Hepatocyte (in vitro differentiated cells): ENCODE measurements at regions not wholly inside any gene's neighbourhood (a gene's known extent, or its start where the extent isn't known, plus 50 kb on each side); places are given as distances from the start of the nearest gene placed in this dataset.

Experiments
- DNase-seq: peaks from one replicate; pipeline ENCODE4 v3.0.0-alpha.2; 2016; ENCODE audit warnings: low spot score
- H2AFZ ChIP-seq: fragments of 200-600 bp; sonication (generic); 2 replicates; pipeline ENCODE4 v1.6.0; 2016; ENCODE audit warnings: antibody characterized with exemption, mild to moderate bottlenecking
- H3K27ac ChIP-seq: fragments of 200-600 bp; sonication (generic); 2 replicates; pipeline ENCODE4 v1.5.1; 2016; ENCODE audit warnings: mild to moderate bottlenecking
- H3K27me3 ChIP-seq: fragments of 200-600 bp; sonication (generic); 2 replicates; pipeline ENCODE4 v1.6.1; 2016
- H3K36me3 ChIP-seq: fragments of 200-600 bp; sonication (generic); replicated peaks from 2 replicates; pipeline ENCODE4 v1.5.1; 2016; ENCODE audit warnings: low read depth; ENCODE audit not compliant: insufficient read depth
- H3K4me1 ChIP-seq: fragments of 200-600 bp; sonication (generic); 2 replicates; pipeline ENCODE4 v1.5.1; 2016; ENCODE audit warnings: mild to moderate bottlenecking, moderate library complexity; ENCODE audit not compliant: insufficient read depth
- H3K4me2 ChIP-seq: fragments of 200-600 bp; sonication (generic); 2 replicates; pipeline ENCODE4 v1.6.0; 2016
- H3K4me3 ChIP-seq: fragments of 200-600 bp; sonication (generic); 2 replicates; pipeline ENCODE4 v1.5.1; 2016; ENCODE audit warnings: mild to moderate bottlenecking
- H3K79me2 ChIP-seq: fragments of 200-600 bp; sonication (generic); 2 replicates; pipeline ENCODE4 v1.6.0; 2017; ENCODE audit warnings: mild to moderate bottlenecking
- H3K9me2 ChIP-seq: fragments of 200-600 bp; sonication (generic); replicated peaks from 2 replicates; pipeline ENCODE4 v1.6.0; 2017; ENCODE audit warnings: mild to moderate bottlenecking; ENCODE audit not compliant: insufficient read depth
- H3K9me3 ChIP-seq: fragments of 200-600 bp; sonication (generic); 2 replicates; pipeline ENCODE4 v1.5.1; 2016; ENCODE audit warnings: low read depth, mild to moderate bottlenecking
- H4K20me1 ChIP-seq: fragments of 200-600 bp; sonication (generic); 2 replicates; pipeline ENCODE4 v1.6.0; 2016; ENCODE audit warnings: mild to moderate bottlenecking; ENCODE audit not compliant: insufficient read depth, poor library complexity, severe bottlenecking
- EZH2 ChIP-seq: fragments of 200-600 bp; sonication (generic); IDR thresholded peaks from 2 replicates; pipeline ENCODE4 v1.6.1; 2016; ENCODE audit warnings: antibody characterized with exemption, mild to moderate bottlenecking, borderline replicate concordance
- EZH2phosphoT487 ChIP-seq: fragments of 200-600 bp; sonication (generic); IDR thresholded peaks from one replicate; pipeline ENCODE4 v1.6.1; 2018; ENCODE audit warnings: antibody characterized with exemption, mild to moderate bottlenecking, low read depth, moderate library complexity; ENCODE audit not compliant: unreplicated experiment, severe bottlenecking
- WGBS: methylation state at CpG from one replicate; pipeline ENCODE4 v1.1.6; 2016; ENCODE audit warnings: low lambda C conversion rate; ENCODE audit errors: missing lambda C conversion rate; 5-methylcytosine and 5-hydroxymethylcytosine counted together
- TF ChIP-seq, protein P1 (sequence below): fragments of 200-600 bp; sonication (generic); IDR thresholded peaks from 2 replicates; pipeline ENCODE4 v1.5.1; 2016; ENCODE audit warnings: antibody characterized with exemption, mild to moderate bottlenecking; ENCODE audit not compliant: poor library complexity

DNA sequence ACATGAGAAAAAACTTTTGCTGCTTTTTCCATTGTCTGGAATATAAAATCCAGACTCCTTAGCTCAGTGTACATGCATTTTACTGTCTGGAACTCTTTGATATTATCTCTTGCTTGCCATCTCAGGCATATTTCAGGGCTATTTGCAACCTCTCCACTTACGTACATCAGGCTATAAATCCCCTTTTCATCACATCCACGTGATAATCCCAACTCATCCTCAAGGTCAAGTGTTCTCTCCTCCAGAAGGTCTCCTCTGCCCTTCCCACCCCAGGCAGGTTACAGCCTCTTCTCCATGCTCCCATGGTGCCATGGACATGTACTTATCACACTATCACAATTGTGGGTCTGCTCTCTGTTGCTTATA is 202.5 kb upstream of the RBMS1 start:
- 44% methylated on average over 2 of the region's 2 CpGs for WGBS
- no peaks in the 10 kb centered on the region for H3K9me3 ChIP-seq
- no peak for DNase-seq
- no peaks in the 10 kb centered on the region for H3K36me3 ChIP-seq
- no peaks in the 10 kb centered on the region for H3K27me3 ChIP-seq
- no peaks in the 10 kb centered on the region for H3K79me2 ChIP-seq
- no peak overlapping the region for H2AFZ ChIP-seq
- H3K4me3 ChIP-seq = no peak overlapping the region
- H3K9me2 ChIP-seq = no peaks in the 10 kb centered on the region
- TF ChIP-seq EZH2phosphoT487 = no peak
- TF ChIP-seq, protein P1, sequence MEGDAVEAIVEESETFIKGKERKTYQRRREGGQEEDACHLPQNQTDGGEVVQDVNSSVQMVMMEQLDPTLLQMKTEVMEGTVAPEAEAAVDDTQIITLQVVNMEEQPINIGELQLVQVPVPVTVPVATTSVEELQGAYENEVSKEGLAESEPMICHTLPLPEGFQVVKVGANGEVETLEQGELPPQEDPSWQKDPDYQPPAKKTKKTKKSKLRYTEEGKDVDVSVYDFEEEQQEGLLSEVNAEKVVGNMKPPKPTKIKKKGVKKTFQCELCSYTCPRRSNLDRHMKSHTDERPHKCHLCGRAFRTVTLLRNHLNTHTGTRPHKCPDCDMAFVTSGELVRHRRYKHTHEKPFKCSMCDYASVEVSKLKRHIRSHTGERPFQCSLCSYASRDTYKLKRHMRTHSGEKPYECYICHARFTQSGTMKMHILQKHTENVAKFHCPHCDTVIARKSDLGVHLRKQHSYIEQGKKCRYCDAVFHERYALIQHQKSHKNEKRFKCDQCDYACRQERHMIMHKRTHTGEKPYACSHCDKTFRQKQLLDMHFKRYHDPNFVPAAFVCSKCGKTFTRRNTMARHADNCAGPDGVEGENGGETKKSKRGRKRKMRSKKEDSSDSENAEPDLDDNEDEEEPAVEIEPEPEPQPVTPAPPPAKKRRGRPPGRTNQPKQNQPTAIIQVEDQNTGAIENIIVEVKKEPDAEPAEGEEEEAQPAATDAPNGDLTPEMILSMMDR = no peak
- TF ChIP-seq EZH2 = no peak
- H3K4me1 ChIP-seq = peaks cover 6% of the 10 kb centered on the region
- no peaks in the 10 kb centered on the region for H4K20me1 ChIP-seq
- no peak overlapping the region for H3K4me2 ChIP-seq
- H3K27ac ChIP-seq = no peak overlapping the region

DNA sequence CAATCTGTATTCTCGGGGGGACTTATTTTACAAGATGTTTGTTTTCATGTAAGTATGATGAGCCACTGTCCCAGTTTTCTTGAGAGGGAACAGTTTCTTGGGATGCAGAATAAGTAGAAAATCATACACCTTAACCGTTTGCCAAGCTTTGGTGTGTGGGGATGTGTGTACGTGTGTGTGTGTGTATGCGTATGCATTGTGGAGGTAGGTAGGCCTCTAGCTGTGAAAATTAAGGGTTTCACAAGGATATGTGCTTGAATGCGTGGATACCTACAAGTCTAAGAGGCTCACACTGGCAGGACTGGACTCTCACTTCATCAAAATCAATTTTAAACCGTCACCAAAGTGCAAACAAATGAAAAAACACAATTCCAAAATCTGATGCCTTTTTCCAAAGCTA is 204.2 kb upstream of the RBMS1 start:
- H3K27ac ChIP-seq = no peak overlapping the region
- no peak for DNase-seq
- H3K9me3 ChIP-seq = no peaks in the 10 kb centered on the region
- H3K27me3 ChIP-seq = no peaks in the 10 kb centered on the region
- no peaks in the 10 kb centered on the region for H3K36me3 ChIP-seq
- H2AFZ ChIP-seq = no peak overlapping the region
- H3K9me2 ChIP-seq = no peaks in the 10 kb centered on the region
- no peaks in the 10 kb centered on the region for H4K20me1 ChIP-seq
- H3K4me3 ChIP-seq = no peak overlapping the region
- 93% methylated on average over 6 of the region's 6 CpGs for WGBS
- TF ChIP-seq, protein P1 = no peak
- H3K4me1 ChIP-seq = peaks cover 6% of the 10 kb centered on the region
- no peak overlapping the region for H3K4me2 ChIP-seq
- H3K79me2 ChIP-seq = no peaks in the 10 kb centered on the region

DNA sequence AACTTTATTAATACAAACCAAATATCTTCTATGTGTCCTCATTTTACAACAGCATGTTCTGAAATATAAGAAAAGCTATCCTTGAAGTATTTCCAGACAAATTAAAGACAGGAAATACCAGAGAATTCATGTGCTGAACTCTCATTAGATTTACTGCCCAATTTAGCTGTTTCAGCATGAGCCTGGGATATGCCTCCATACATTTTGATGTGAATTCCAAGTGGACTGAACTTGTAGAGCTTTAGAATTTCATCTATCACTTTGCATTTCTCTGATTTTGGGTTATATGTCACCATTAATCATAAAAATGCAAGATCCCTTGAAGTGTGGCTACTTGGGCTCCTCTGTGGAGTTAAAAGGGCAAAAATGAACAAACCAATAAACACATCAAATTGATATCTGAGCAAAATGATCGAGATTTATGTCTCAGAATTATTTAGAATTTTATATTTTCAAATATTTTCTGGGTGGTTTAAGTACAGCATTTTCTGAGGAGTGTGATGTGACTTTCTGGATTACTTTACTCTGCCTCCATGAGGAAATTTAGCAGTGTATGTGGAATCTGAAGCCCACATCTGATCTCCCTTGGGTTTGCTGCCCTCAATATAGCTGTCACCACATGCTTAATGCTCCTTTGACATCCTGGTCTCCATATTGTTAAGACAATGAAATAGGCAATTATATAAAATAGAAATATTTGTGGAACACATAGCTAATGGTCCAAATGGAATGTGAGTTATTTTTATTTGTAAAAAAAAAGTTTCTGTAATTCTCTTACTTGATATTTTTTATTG is 206.6 kb upstream of the RBMS1 start:
- H3K79me2 ChIP-seq = no peaks in the 10 kb centered on the region
- H3K9me3 ChIP-seq = no peaks in the 10 kb centered on the region
- no peak overlapping the region for H3K27ac ChIP-seq
- no peak overlapping the region for H2AFZ ChIP-seq
- no peak for TF ChIP-seq EZH2phosphoT487
- no peak for TF ChIP-seq EZH2
- TF ChIP-seq, protein P1 = no peak
- peaks cover 6% of the 10 kb centered on the region for H3K4me1 ChIP-seq
- H3K9me2 ChIP-seq = no peaks in the 10 kb centered on the region
- no peaks in the 10 kb centered on the region for H3K27me3 ChIP-seq
- H3K36me3 ChIP-seq = no peaks in the 10 kb centered on the region
- H3K4me3 ChIP-seq = no peak overlapping the region
- H3K4me2 ChIP-seq = no peak overlapping the region
- 79% methylated on average over 1 of the region's 1 CpG for WGBS
- DNase-seq = no peak
- H4K20me1 ChIP-seq = no peaks in the 10 kb centered on the region

DNA sequence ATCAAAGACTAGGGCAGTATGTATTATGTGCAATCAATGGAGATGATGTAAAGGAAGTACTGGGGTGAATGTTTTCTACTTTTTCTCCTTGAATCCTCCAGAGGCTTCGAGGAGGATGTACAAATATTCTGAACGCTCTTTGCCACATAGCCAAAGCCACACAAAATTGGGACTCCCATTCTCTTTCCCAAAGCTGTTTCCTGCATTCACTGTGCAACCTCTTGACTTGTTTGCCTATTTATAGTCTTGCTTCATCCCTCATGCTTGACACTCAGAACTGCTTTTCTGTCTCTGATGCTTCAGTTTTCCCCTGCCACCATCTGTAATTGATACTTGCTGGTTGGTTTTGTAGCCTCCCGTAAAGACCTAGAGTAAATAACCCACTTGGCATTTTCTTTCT is 208.2 kb upstream of the RBMS1 start:
- Histone ChIP-seq H3K4me1 (no peaks in the 10 kb centered on the region), H4K20me1 (no peaks in the 10 kb centered on the region), H3K4me2 (no peak overlapping the region), H3K27ac (no peak overlapping the region), H3K4me3 (no peak overlapping the region), H3K79me2 (no peaks in the 10 kb centered on the region), H3K9me2 (no peaks in the 10 kb centered on the region), H2AFZ (no peak overlapping the region), H3K27me3 (no peaks in the 10 kb centered on the region), H3K9me3 (no peaks in the 10 kb centered on the region), H3K36me3 (no peaks in the 10 kb centered on the region)
- DNase-seq = no peak
- TF ChIP-seq, protein P1 = no peak
- no peak for TF ChIP-seq EZH2phosphoT487
- no peak for TF ChIP-seq EZH2
- WGBS = 42% methylated on average over 3 of the region's 3 CpGs
